DND-41 (cell line): ENCODE measurements at regions not wholly inside any gene's neighbourhood (a gene's known extent, or its start where the extent isn't known, plus 50 kb on each side); places are given as distances from the start of the nearest gene placed in this dataset.
"Not testable (repeated sequence)": the region's sequence is repeated elsewhere in the genome, so short reads cannot be mapped to it uniquely, and the experiment has no call there.

Source experiments
- ATAC-seq: fragments of 200-7000 bp; cut with Tn5 transposase; 3 replicates; pipeline ENCODE4 v1.9.1; 2021; ENCODE audit warnings: low read depth; ENCODE audit not compliant: insufficient read depth
- DNase-seq: peaks from one replicate; pipeline ENCODE4 v3.0.0-alpha.2; 2020
- H2AFZ ChIP-seq: 2 replicates; pipeline ENCODE4 v1.6.0; 2012; ENCODE audit warnings: low read depth, low read length
- H3K27ac ChIP-seq: 2 replicates; pipeline ENCODE4 v1.5.1; 2012; ENCODE audit warnings: low read length, inconsistent platforms
- H3K27me3 ChIP-seq: fragments of 200-600 bp; sonication (generic); 2 replicates; pipeline ENCODE4 v1.6.0; 2012; ENCODE audit warnings: low read length, mild to moderate bottlenecking, inconsistent platforms; ENCODE audit not compliant: insufficient read depth, poor library complexity
- H3K36me3 ChIP-seq: 2 replicates; pipeline ENCODE4 v1.5.1; 2012; ENCODE audit warnings: low read length, inconsistent platforms; ENCODE audit not compliant: insufficient read depth
- H3K4me1 ChIP-seq: 2 replicates; pipeline ENCODE4 v1.5.1; 2012; ENCODE audit warnings: mild to moderate bottlenecking, low read length; ENCODE audit not compliant: insufficient read depth
- H3K4me2 ChIP-seq: 2 replicates; pipeline ENCODE4 v1.6.0; 2012; ENCODE audit warnings: mild to moderate bottlenecking, moderate library complexity, low read length, inconsistent platforms; ENCODE audit not compliant: insufficient read depth
- H3K4me3 ChIP-seq, 2 experiments: fragments of 200-600 bp in 1 of 2; shearing (Covaris generic) in 1 of 2; 2 replicates each; pipeline ENCODE4 v1.5.1; 2012 to 2016; ENCODE audit warnings: inconsistent platforms in 2 of 2, low read length in 2 of 2, mild to moderate bottlenecking in 2 of 2, low read depth in 1 of 2, moderate library complexity in 1 of 2
- H3K79me2 ChIP-seq: 2 replicates; pipeline ENCODE4 v1.6.0; 2012; ENCODE audit warnings: low read length, inconsistent platforms; ENCODE audit not compliant: insufficient read depth
- H3K9ac ChIP-seq: 2 replicates; pipeline ENCODE4 v1.6.0; 2012; ENCODE audit warnings: low read depth, mild to moderate bottlenecking, inconsistent platforms, low read length, moderate library complexity
- H3K9me3 ChIP-seq: 2 replicates; pipeline ENCODE4 v1.5.1; 2012; ENCODE audit warnings: low read length, moderate library complexity, mild to moderate bottlenecking, inconsistent platforms; ENCODE audit not compliant: insufficient read depth, severe bottlenecking
- H4K20me1 ChIP-seq: 2 replicates; pipeline ENCODE4 v1.6.0; 2012; ENCODE audit warnings: low read length; ENCODE audit not compliant: insufficient read depth

DNA sequence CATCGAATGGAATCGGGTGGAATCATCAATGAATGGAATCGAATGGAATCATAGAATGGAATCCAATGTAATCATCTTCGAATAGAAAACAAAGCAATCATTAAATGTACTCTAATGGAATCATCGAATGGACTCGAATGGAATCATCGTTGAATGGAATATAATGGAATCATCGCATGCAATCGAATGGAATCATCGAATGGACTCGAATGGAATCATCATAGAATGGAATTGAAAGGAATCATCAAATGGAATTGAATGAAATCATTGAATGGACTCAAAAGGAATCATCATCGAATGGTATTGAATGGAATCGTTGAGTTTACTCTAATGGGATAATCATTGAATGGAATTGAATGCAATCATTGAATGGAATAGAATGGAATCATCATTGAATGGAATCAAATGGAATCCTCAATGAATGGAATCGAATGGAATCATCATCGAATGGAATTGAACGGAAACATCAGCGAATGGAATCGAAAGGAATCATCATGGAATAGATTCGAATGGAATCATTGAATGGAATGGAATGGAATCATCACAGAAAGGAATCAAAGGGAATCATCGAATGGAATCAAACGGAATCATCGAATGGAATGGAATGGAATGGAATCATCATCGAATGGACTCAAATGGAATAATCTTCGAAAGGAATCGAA is 234.9 kb downstream of the SHCBP1 start:
- H3K4me3 ChIP-seq, H3K27me3 ChIP-seq, H4K20me1 ChIP-seq, H3K36me3 ChIP-seq, ATAC-seq, H3K9ac ChIP-seq, H3K4me1 ChIP-seq, H3K79me2 ChIP-seq, H2AFZ ChIP-seq, H3K27ac ChIP-seq, DNase-seq, H3K4me2 ChIP-seq: not testable (repeated sequence)
- peaks cover 18% of the 10 kb centered on the region for H3K9me3 ChIP-seq

- H3K9me3 ChIP-seq, result peaks cover 17% of the 10 kb centered on the region
- H3K79me2 ChIP-seq, H3K4me3 ChIP-seq, ATAC-seq, H3K9ac ChIP-seq, H2AFZ ChIP-seq, H3K4me2 ChIP-seq, H3K4me1 ChIP-seq, H4K20me1 ChIP-seq, H3K27me3 ChIP-seq, H3K36me3 ChIP-seq, H3K27ac ChIP-seq: not testable (repeated sequence)
- peak; percentile 24 for DNase-seq
Observed at GRCh38 chr16:46384285-46385061, 236.7 kb downstream of the SHCBP1 start.

- DNase-seq, H3K27ac ChIP-seq, H3K4me2 ChIP-seq, ATAC-seq, H2AFZ ChIP-seq, H3K4me1 ChIP-seq, H3K27me3 ChIP-seq, H3K4me3 ChIP-seq, H3K9ac ChIP-seq, H4K20me1 ChIP-seq, H3K79me2 ChIP-seq, H3K36me3 ChIP-seq: not testable (repeated sequence)
- H3K9me3 ChIP-seq, result peaks cover 14% of the 10 kb centered on the region
Observed at GRCh38 chr16:46383581-46383980, 237.6 kb downstream of the SHCBP1 start.

DNA sequence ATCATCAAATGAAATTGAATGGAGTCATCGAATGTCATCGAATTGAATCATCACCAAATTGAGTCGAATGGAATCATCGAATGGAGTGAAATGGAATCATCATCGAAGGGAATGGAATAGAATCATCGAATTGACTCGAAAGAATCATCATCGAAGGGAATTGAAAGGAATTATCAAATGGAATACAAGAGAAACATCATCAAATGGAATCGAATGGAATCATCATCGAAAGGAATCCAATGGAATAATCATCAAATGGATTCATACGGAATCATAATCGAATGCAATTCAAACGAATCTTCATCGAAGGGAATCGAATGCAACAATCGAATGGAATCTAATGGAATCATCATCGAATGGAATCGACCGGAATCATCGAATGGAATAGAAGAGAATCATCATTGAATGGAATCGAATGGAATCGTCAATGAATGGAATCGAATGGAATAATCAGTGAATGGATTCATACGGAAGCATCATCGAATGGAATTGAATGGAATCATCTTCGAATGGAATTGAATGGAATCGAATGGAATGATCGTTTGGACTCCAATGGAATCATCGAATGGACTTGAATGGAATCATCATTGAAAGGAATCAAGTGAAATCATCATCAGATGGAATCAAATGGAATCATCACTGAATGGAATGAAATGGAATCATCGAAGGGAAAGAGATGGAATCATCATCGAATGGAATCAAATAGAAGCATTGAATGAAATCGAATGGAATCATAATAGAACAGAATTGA is 238.2 kb downstream of the SHCBP1 start:
- not testable (repeated sequence) for H3K27me3 ChIP-seq, DNase-seq, H3K27ac ChIP-seq, H4K20me1 ChIP-seq, ATAC-seq, H3K79me2 ChIP-seq, H3K9ac ChIP-seq, H3K4me1 ChIP-seq, H2AFZ ChIP-seq, H3K4me2 ChIP-seq, H3K4me3 ChIP-seq, H3K36me3 ChIP-seq
- H3K9me3 ChIP-seq, result peaks cover 14% of the 10 kb centered on the region

DNA sequence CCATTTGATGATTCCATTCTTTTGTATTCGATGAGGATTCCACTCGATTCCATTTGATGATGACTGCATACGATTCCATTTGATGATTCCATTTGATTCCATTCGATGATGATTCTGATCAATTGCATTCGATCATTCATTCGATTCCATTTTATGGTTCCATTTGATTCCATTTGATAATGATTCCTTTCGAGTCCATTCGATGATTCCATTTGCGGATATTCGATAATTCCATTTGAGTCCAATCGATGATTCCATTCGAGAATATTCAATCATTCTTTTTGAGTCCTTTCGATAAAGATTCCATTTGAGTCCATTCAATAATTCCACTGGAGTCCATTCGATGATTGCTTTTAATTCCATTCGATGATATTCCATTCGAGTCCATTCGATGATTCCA is 239.1 kb downstream of the SHCBP1 start:
- H2AFZ ChIP-seq, DNase-seq, H3K9ac ChIP-seq: not testable (repeated sequence)

DNA sequence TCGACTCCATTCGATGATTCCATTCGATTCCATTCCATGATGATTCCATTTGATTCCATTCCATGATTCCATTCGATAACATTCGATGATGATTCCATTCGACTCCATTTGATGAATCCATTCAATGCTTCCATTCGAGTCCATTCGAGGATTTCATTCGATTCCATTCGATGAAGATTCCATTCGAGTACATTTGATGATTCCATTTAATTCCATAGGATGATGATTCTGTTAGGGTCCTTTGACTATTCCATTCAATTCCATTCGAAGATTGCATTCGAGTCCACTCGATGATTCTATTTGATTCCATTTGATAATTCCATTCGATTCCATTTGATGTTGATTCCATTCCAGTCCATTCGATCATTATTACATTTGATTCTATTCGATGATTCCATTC is 239.8 kb downstream of the SHCBP1 start:
- H3K4me1 ChIP-seq, ATAC-seq, H3K36me3 ChIP-seq, DNase-seq, H2AFZ ChIP-seq, H3K4me3 ChIP-seq, H4K20me1 ChIP-seq, H3K27me3 ChIP-seq, H3K9ac ChIP-seq, H3K9me3 ChIP-seq, H3K4me2 ChIP-seq, H3K27ac ChIP-seq, H3K79me2 ChIP-seq: not testable (repeated sequence)

More for the DNA sequence above, 239.1 kb downstream of the SHCBP1 start:
- not testable (repeated sequence) for H3K4me3 ChIP-seq, H3K27ac ChIP-seq, H3K4me2 ChIP-seq, H3K27me3 ChIP-seq, H3K4me1 ChIP-seq, H3K79me2 ChIP-seq, H3K36me3 ChIP-seq, ATAC-seq, H4K20me1 ChIP-seq
- peaks cover 12% of the 10 kb centered on the region for H3K9me3 ChIP-seq
